GM12891 (cell line): ENCODE measurements at regions not wholly inside any gene's neighbourhood (a gene's known extent, or its start where the extent isn't known, plus 50 kb on each side); places are given as distances from the start of the nearest gene placed in this dataset.

ENCODE experiments used
- PAX5 ChIP-seq: IDR thresholded peaks from 2 replicates; pipeline ENCODE4 v1.6.1; 2011; ENCODE audit warnings: low read length, moderate library complexity, mild to moderate bottlenecking; ENCODE audit not compliant: insufficient read depth, severe bottlenecking
- POLR2A ChIP-seq: IDR thresholded peaks from 2 replicates; pipeline ENCODE4 v1.6.1; 2011; ENCODE audit warnings: low read depth, low read length, control low read depth
- POLR2AphosphoS5 ChIP-seq: IDR thresholded peaks from 2 replicates; pipeline ENCODE4 v1.6.1; 2011; ENCODE audit warnings: low read depth, low read length, control low read depth

DNA sequence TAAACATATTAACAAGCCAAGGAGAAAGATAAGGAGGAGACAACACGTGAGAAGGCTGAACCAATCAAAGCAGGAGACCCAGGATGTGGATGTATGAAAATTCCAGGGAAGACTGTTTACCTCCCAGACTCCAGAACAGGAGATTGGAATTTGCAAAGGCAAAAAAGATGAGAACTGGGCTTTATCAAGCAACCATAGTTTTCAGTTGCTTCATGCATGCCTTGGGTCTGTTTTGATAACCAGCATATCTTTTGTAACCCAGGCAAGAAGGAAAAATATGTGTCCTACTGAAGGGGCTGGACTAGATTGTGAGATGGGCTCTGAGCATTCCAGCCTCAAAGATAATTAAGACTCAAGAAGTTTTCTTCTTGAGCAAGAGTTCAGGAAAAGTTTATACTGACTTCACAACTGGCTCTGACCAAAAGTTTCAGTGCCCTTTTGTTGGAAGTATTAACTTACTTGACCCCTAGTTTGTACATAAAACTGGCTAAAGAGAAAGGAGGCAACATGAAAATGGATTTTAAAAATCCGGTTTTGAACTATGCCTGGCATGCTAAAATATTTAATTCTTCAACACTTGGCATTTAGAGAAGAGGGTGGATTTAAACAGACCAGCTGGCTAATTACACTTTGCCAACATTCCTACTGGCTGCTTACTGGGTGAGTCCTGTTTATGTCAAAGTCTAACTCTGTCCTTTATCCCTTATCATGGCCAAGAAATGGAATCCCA is 79.3 kb upstream of the CD28 start:
- TF ChIP-seq POLR2AphosphoS5 (no peak), POLR2A (no peak), PAX5 (no peak)
